Activated CD8-positive, alpha-beta T cell treated with anti-CD3 and anti-CD28 coated beads for 36 hours (primary cell): ENCODE measurements at regions not wholly inside any gene's neighbourhood (a gene's known extent, or its start where the extent isn't known, plus 50 kb on each side); places are given as distances from the start of the nearest gene placed in this dataset.

ENCODE experiments used
- ATAC-seq: fragments of 200-7000 bp; cut with Tn5 transposase; one replicate; pipeline ENCODE4 v1.10.0; 2021; ENCODE audit warnings: mild to moderate bottlenecking, moderate library complexity
- CTCF ChIA-PET: fragments of 350-600 bp; sonication (Branson Sonifier 250); formaldehyde crosslinking; loops from one replicate; lab custom pipeline; 2021; ENCODE audit warnings: antibody characterized with exemption; lab: Charles Lee
- POLR2A ChIA-PET: fragments of 350-600 bp; sonication (Branson Sonifier 250); formaldehyde crosslinking; loops from one replicate; lab custom pipeline; 2021; ENCODE audit warnings: antibody characterized with exemption; lab: Charles Lee
- DNase-seq: peaks from one replicate; pipeline ENCODE4 v3.0.0-alpha.2; 2020
- H3K27ac Mint-ChIP-seq: one replicate; pipeline ENCODE4 v1.8.0; 2021; ENCODE audit warnings: mild to moderate bottlenecking, mixed read lengths
- H3K27me3 Mint-ChIP-seq: one replicate; pipeline ENCODE4 v1.8.0; 2021; ENCODE audit warnings: mixed read lengths
- H3K36me3 Mint-ChIP-seq: one replicate; pipeline ENCODE4 v1.8.0; 2021; ENCODE audit warnings: low read depth, mixed read lengths
- H3K4me1 Mint-ChIP-seq: one replicate; pipeline ENCODE4 v1.8.0; 2021; ENCODE audit warnings: low read depth, mixed read lengths
- H3K4me3 Mint-ChIP-seq: one replicate; pipeline ENCODE4 v1.8.0; 2021; ENCODE audit warnings: mild to moderate bottlenecking, moderate library complexity, mixed read lengths
- H3K9me3 Mint-ChIP-seq: one replicate; pipeline ENCODE4 v1.8.0; 2021; ENCODE audit warnings: mixed read lengths
- intact Hi-C: fragments of 100-400 bp; cut with micrococcal nuclease; formaldehyde crosslinking; loops from one replicate; pipeline ENCODE4 v1.10.0; 2022
- TF ChIP-seq, protein P1 (sequence below): fragments of 200-600 bp; IDR thresholded peaks from one replicate; pipeline ENCODE4 v1.8.0; 2022; ENCODE audit warnings: antibody characterized with exemption, mild to moderate bottlenecking

DNA sequence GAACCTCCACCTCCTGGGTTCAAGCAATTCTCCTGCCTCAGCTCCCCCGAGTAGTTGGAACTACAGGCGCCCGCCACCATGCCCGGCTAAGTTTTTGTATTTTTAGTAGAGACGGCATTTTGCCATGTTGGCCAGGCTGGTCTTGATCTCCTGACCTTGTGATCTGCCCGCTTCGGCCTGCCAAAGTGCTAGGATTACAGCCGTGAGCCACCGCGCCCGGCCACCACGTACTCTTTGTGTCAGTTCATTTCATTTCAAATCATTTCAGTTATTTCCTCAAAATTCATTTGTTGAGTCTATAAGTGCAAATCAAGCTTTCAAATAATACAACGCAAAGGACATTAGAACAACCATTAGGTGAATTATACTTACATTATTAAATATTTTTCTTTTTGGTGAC, 943.8 kb downstream of the TYW1 start:
- Mint-ChIP-seq H3K4me1 (no peaks in the 10 kb centered on the region), H3K27ac (no peak overlapping the region), H3K9me3 (peaks cover 13% of the 10 kb centered on the region), H3K4me3 (no peak overlapping the region), H3K36me3 (no peaks in the 10 kb centered on the region), H3K27me3 (no peaks in the 10 kb centered on the region)
- TF ChIP-seq, protein P1, sequence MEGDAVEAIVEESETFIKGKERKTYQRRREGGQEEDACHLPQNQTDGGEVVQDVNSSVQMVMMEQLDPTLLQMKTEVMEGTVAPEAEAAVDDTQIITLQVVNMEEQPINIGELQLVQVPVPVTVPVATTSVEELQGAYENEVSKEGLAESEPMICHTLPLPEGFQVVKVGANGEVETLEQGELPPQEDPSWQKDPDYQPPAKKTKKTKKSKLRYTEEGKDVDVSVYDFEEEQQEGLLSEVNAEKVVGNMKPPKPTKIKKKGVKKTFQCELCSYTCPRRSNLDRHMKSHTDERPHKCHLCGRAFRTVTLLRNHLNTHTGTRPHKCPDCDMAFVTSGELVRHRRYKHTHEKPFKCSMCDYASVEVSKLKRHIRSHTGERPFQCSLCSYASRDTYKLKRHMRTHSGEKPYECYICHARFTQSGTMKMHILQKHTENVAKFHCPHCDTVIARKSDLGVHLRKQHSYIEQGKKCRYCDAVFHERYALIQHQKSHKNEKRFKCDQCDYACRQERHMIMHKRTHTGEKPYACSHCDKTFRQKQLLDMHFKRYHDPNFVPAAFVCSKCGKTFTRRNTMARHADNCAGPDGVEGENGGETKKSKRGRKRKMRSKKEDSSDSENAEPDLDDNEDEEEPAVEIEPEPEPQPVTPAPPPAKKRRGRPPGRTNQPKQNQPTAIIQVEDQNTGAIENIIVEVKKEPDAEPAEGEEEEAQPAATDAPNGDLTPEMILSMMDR, result no peak
- ATAC-seq (no peak), DNase-seq (no peak)
- intact Hi-C loops, result no loop called here
- ChIA-PET CTCF (no interaction called here), POLR2A (no interaction called here)

DNA sequence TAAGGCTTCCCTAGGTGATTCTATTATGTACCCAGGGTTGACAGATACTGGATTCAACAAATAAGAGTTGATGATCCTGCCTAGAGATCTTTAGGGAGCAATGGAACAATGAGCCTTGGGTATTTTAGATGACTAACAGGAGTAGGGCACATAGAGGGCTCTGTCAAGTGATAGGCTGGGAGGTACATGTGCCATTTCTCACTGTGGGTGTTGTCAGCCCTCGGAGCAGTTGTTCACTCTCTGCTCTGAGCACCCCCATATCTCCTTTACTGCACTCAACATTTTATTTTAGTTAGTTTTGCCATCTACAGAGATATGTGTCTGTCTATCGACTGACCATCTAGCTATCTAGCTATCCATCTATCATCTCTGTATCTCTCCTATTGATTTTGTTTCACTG, 950.6 kb downstream of the TYW1 start:
- intact Hi-C loops, result no loop called here
- H3K36me3 Mint-ChIP-seq, result no peaks in the 10 kb centered on the region
- no peak overlapping the region for H3K4me3 Mint-ChIP-seq
- peaks cover 15% of the 10 kb centered on the region for H3K9me3 Mint-ChIP-seq
- POLR2A ChIA-PET, result no interaction called here
- no peak for ATAC-seq
- no peaks in the 10 kb centered on the region for H3K4me1 Mint-ChIP-seq
- DNase-seq, result no peak
- CTCF ChIA-PET, result no interaction called here
- H3K27me3 Mint-ChIP-seq, result no peaks in the 10 kb centered on the region
- TF ChIP-seq, protein P1, result no peak
- no peak overlapping the region for H3K27ac Mint-ChIP-seq

DNA sequence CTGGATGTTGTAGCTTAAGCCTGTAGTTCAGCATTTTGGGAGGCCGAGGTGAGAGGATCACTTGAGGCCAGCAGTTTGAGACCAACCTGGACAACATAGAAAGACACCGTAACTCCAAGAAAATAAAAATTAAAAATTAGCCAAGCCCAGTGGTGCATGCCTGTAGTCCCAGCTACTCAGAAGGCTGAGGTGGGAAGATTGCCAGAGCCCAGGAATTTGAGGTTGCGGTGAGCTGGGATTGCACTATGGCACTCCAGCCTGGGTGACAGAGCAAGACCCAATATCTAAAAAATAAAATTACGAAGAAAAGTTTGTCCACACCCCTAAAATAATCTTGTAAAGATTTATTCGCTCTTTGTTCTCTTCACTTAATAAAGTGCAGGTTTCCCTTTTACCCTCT, 951.0 kb downstream of the TYW1 start:
- DNase-seq (no peak), ATAC-seq (no peak)
- Mint-ChIP-seq H3K4me1 (no peaks in the 10 kb centered on the region), H3K27ac (no peak overlapping the region), H3K4me3 (no peak overlapping the region), H3K9me3 (peaks cover 15% of the 10 kb centered on the region), H3K27me3 (no peaks in the 10 kb centered on the region), H3K36me3 (no peaks in the 10 kb centered on the region)
- ChIA-PET POLR2A (no interaction called here), CTCF (no interaction called here)
- intact Hi-C loops, result no loop called here
- TF ChIP-seq, protein P1, result no peak

DNA sequence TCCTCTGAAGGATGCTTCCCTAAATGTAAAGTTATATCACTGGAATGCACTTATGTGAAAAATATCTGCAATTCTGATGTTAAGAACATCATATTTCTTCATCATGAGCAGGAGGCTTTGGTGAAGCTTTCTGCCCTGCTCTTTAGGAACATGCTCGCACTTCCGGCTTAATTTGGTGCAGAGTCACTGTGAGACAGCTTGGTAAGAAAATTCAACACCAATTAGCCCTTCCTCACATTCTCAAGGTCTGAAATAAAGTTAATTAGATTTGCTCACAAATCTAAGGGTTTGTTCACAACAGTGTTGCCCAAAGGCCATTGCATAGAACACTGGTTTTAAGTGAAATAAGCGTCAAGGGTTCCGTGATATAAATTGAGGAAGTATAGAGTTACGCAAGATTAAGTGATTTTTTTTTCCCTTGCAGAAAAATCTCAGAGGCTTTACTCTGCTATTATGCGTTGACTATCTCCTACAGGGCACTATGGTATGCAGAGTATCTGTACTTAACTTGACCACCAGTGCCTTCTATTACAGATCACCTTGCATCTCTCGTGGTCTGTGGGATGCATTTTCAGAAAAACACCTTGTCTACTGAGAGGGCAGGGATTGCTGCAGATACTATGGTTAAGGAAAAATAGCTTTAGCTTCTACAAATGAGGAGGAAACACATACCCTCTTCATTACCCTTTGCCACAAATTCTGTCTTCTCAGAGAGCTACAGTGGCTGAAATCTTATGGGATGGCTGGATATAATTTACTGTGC, 953.9 kb downstream of the TYW1 start:
- intact Hi-C loops, result no loop called here
- H3K4me1 Mint-ChIP-seq, result no peaks in the 10 kb centered on the region
- ChIA-PET POLR2A (no interaction called here), CTCF (no interaction called here)
- H3K4me3 Mint-ChIP-seq, result no peak overlapping the region
- H3K9me3 Mint-ChIP-seq, result peaks cover 10% of the 10 kb centered on the region
- no peak for ATAC-seq
- H3K36me3 Mint-ChIP-seq, result no peaks in the 10 kb centered on the region
- no peaks in the 10 kb centered on the region for H3K27me3 Mint-ChIP-seq
- TF ChIP-seq, protein P1, result no peak
- no peak for DNase-seq
- H3K27ac Mint-ChIP-seq, result no peak overlapping the region

DNA sequence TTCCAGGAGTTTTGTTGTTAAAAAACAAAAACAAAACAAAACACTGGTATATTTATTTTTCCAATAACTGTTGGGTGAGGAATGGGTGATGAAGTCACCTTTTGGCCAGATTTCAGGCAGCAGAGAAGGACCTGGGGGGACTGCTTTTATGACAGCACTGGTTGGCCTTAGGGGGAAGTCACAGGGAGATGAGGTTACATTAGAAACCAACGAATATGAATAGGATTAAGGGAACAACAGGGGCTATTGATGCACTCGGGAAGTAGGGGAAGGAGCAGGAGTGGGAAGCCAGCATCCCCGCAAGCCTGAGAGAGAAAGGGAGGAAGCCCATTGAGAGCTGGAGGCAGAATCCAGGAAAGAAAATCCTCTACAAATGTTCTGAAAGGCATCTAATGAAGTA, 958.4 kb downstream of the TYW1 start:
- Mint-ChIP-seq H3K27ac (no peak overlapping the region), H3K36me3 (no peaks in the 10 kb centered on the region), H3K27me3 (no peaks in the 10 kb centered on the region), H3K9me3 (peaks cover 13% of the 10 kb centered on the region), H3K4me3 (no peak overlapping the region), H3K4me1 (no peaks in the 10 kb centered on the region)
- CTCF ChIA-PET, result no interaction called here
- intact Hi-C loops, result no loop called here
- no peak for DNase-seq
- TF ChIP-seq, protein P1, result no peak
- POLR2A ChIA-PET, result no interaction called here
- ATAC-seq, result no peak
